ENCODE measurements at regions not wholly inside any gene's neighbourhood (a gene's known extent, or its start where the extent isn't known, plus 50 kb on each side); places are given as distances from the start of the nearest gene placed in this dataset.

GRCh38 chr17:72206376-72206775 lies 85.6 kb downstream of the SOX9 start:
- no peak for TF ChIP-seq CTCF (IDR thresholded peaks at IDR 0.05)
- TF ChIP-seq POLR2A (IDR thresholded peaks at IDR 0.05): no peak

All from heart left ventricle (tissue), 13 donors.